NCI-H2107 treated with DMSO at 0.1 percent for 48 hours (cell line): ENCODE measurements at regions not wholly inside any gene's neighbourhood (a gene's known extent, or its start where the extent isn't known, plus 50 kb on each side); places are given as distances from the start of the nearest gene placed in this dataset.
A peak's percentile ranks its signal among the peaks of the same experiment; 100 is the strongest.
"Not testable (repeated sequence)": the region's sequence is repeated elsewhere in the genome, so short reads cannot be mapped to it uniquely, and the experiment has no call there.

Experiments
- DNase-seq: peaks from one replicate; lab custom pipeline; 2025; ENCODE audit not compliant: unreplicated experiment; lab: John Stamatoyannopoulos, UW

- not testable (repeated sequence) for DNase-seq
Measured at GRCh38 chr7:150098592-150098991, 224.6 kb upstream of the LRRC61 start.

GRCh38 chr7:150101282-150101681 is 221.9 kb upstream of the LRRC61 start:
- not testable (repeated sequence) for DNase-seq

- not testable (repeated sequence) for DNase-seq
Measured at GRCh38 chr7:150107283-150107682, 215.9 kb upstream of the LRRC61 start.

- not testable (repeated sequence) for DNase-seq
Measured at GRCh38 chr7:150110375-150110820, 212.8 kb upstream of the LRRC61 start.

GRCh38 chr7:150110882-150111281 is 212.3 kb upstream of the LRRC61 start:
- not testable (repeated sequence) for DNase-seq

- DNase-seq, result not testable (repeated sequence)
Measured at GRCh38 chr7:150111373-150112139, 211.6 kb upstream of the LRRC61 start.

- not testable (repeated sequence) for DNase-seq
Measured at GRCh38 chr7:150113301-150113700, 209.9 kb upstream of the LRRC61 start.

GRCh38 chr7:150114591-150114990 is 208.6 kb upstream of the LRRC61 start:
- not testable (repeated sequence) for DNase-seq

- DNase-seq, result not testable (repeated sequence)
Measured at GRCh38 chr7:150119966-150120365, 203.2 kb upstream of the LRRC61 start.

GRCh38 chr7:150125831-150126230 is 197.3 kb upstream of the LRRC61 start:
- DNase-seq, result not testable (repeated sequence)

GRCh38 chr7:150134451-150134850 is 188.7 kb upstream of the LRRC61 start:
- not testable (repeated sequence) for DNase-seq

GRCh38 chr7:150135620-150136190 is 187.4 kb upstream of the LRRC61 start:
- DNase-seq, result not testable (repeated sequence)

- DNase-seq, result not testable (repeated sequence)
Measured at GRCh38 chr7:150139840-150140239, 183.3 kb upstream of the LRRC61 start.

- peak; percentile 15 for DNase-seq
Measured at GRCh38 chr7:150141525-150142345, 181.4 kb upstream of the LRRC61 start.

GRCh38 chr7:150146124-150146523 is 177.0 kb upstream of the LRRC61 start:
- DNase-seq, result not testable (repeated sequence)

- not testable (repeated sequence) for DNase-seq
Measured at GRCh38 chr7:150147524-150147923, 175.6 kb upstream of the LRRC61 start.

- not testable (repeated sequence) for DNase-seq
Measured at GRCh38 chr7:150156015-150156414, 167.1 kb upstream of the LRRC61 start.

GRCh38 chr7:150158696-150159095 is 164.5 kb upstream of the LRRC61 start:
- not testable (repeated sequence) for DNase-seq

GRCh38 chr7:150169515-150169914 is 153.6 kb upstream of the LRRC61 start:
- not testable (repeated sequence) for DNase-seq

- not testable (repeated sequence) for DNase-seq
Measured at GRCh38 chr7:150169943-150170490, 153.1 kb upstream of the LRRC61 start.

GRCh38 chr7:150183602-150184001 is 139.6 kb upstream of the LRRC61 start:
- not testable (repeated sequence) for DNase-seq
